PC-9 (cell line): ENCODE measurements at regions not wholly inside any gene's neighbourhood (a gene's known extent, or its start where the extent isn't known, plus 50 kb on each side); places are given as distances from the start of the nearest gene placed in this dataset.

Experiments used
- BruUV-seq: library from RNA; stranded (reverse); fragments of 400-500 nt; replicated peaks from 2 replicates; lab custom pipeline; 2021; lab: Mats Ljungman, UMichigan
- CTCF ChIA-PET: fragments of 300-600 bp; sonication (Branson Sonifier 250); formaldehyde crosslinking; loops from one replicate; lab custom pipeline; 2022; ENCODE audit warnings: antibody characterized with exemption; lab: Charles Lee
- POLR2A ChIA-PET: fragments of 300-600 bp; sonication (Branson Sonifier 250); formaldehyde crosslinking; loops from one replicate; lab custom pipeline; 2022; ENCODE audit warnings: antibody characterized with exemption; ENCODE audit not compliant: unreplicated experiment; lab: Charles Lee
- DNase-seq, 2 experiments: peaks; one replicate each; pipeline versions ENCODE4 v3.0.0 to v3.0.0-alpha.2; 2015 to 2022; ENCODE audit warnings: mixed read lengths in 1 of 2
- H2AFZ ChIP-seq: fragments of 200-600 bp; sonication (generic); 2 replicates; pipeline ENCODE4 v1.8.1; 2017; ENCODE audit warnings: antibody characterized with exemption
- H3F3A ChIP-seq: fragments of 200-600 bp; sonication (generic); 2 replicates; pipeline ENCODE4 v1.8.1; 2017; ENCODE audit warnings: antibody characterized with exemption, mild to moderate bottlenecking, low read depth; ENCODE audit not compliant: insufficient read depth
- H3K27ac ChIP-seq: fragments of 200-600 bp; sonication (generic); 2 replicates; pipeline ENCODE4 v1.6.1; 2016; ENCODE audit warnings: mixed run types
- H3K27me3 ChIP-seq: fragments of 200-600 bp; sonication (generic); 2 replicates; pipeline ENCODE4 v1.6.1; 2016; ENCODE audit warnings: low read depth, mixed run types; ENCODE audit not compliant: insufficient read depth
- H3K36me3 ChIP-seq: fragments of 200-600 bp; sonication (generic); 2 replicates; pipeline ENCODE4 v1.6.1; 2016; ENCODE audit warnings: low read depth, mixed run types
- H3K4me1 ChIP-seq: fragments of 200-600 bp; sonication (generic); replicated peaks from 2 replicates; pipeline ENCODE4 v1.6.1; 2016; ENCODE audit warnings: mixed run types; ENCODE audit not compliant: insufficient read depth
- H3K4me2 ChIP-seq: fragments of 200-600 bp; sonication (generic); 2 replicates; pipeline ENCODE4 v1.6.1; 2017; ENCODE audit warnings: mixed run types
- H3K4me3 ChIP-seq: fragments of 200-600 bp; sonication (generic); 2 replicates; pipeline ENCODE4 v1.6.1; 2016; ENCODE audit warnings: mixed run types
- H3K79me2 ChIP-seq: fragments of 200-600 bp; sonication (generic); 2 replicates; pipeline ENCODE4 v1.6.1; 2017; ENCODE audit warnings: low read depth, mixed run types
- H3K9me2 ChIP-seq: fragments of 200-600 bp; sonication (generic); 2 replicates; pipeline ENCODE4 v1.8.1; 2017; ENCODE audit warnings: mild to moderate bottlenecking; ENCODE audit not compliant: insufficient read depth
- H3K9me3 ChIP-seq: fragments of 200-600 bp; sonication (generic); 2 replicates; pipeline ENCODE4 v1.8.1; 2016; ENCODE audit warnings: low read depth; ENCODE audit not compliant: insufficient read depth
- H4K20me1 ChIP-seq: fragments of 200-600 bp; sonication (generic); 2 replicates; pipeline ENCODE4 v1.8.1; 2017; ENCODE audit not compliant: insufficient read depth
- CTCF ChIP-seq: fragments of 200-600 bp; sonication (generic); conservative IDR thresholded peaks from 2 replicates; pipeline ENCODE4 v1.6.1; 2017; ENCODE audit warnings: mixed run types, antibody characterized with exemption, mild to moderate bottlenecking, moderate library complexity
- EZH2 ChIP-seq: fragments of 200-600 bp; sonication (generic); IDR thresholded peaks from 2 replicates; pipeline ENCODE4 v1.8.0; 2017; ENCODE audit warnings: antibody characterized with exemption, low read depth
- intact Hi-C: fragments of 100-400 bp; cut with micrococcal nuclease; formaldehyde crosslinking; loops from one replicate; pipeline ENCODE4 v1.10.0; 2022; ENCODE audit not compliant: unreplicated experiment

GRCh38 chr2:22842205-22842869 is 542.6 kb upstream of the KLHL29 start:
- H3K79me2 ChIP-seq, result no peaks in the 10 kb centered on the region
- H4K20me1 ChIP-seq, result no peaks in the 10 kb centered on the region
- no peaks in the 10 kb centered on the region for H3K9me3 ChIP-seq
- intact Hi-C loops, result no loop called here
- H2AFZ ChIP-seq, result no peak overlapping the region
- BruUV-seq, result no TSS peak
- no peaks in the 10 kb centered on the region for H3K4me1 ChIP-seq
- no peak overlapping the region for H3K27ac ChIP-seq
- ChIA-PET CTCF (no interaction called here), POLR2A (no interaction called here)
- H3K36me3 ChIP-seq, result no peaks in the 10 kb centered on the region
- no peaks in the 10 kb centered on the region for H3F3A ChIP-seq
- no peaks in the 10 kb centered on the region for H3K27me3 ChIP-seq
- DNase-seq, result no peak
- H3K9me2 ChIP-seq, result 0 out of 2 replicates have a peak, but pooled peaks cover 3% of the 10 kb centered on the region
- H3K4me2 ChIP-seq, result no peak overlapping the region
- TF ChIP-seq EZH2, result no peak
- TF ChIP-seq CTCF, result no peak
- no peak overlapping the region for H3K4me3 ChIP-seq

GRCh38 chr2:22843919-22844537 is 541.0 kb upstream of the KLHL29 start:
- POLR2A ChIA-PET, result no interaction called here
- BruUV-seq, result no TSS peak
- Histone ChIP-seq H2AFZ (no peak overlapping the region), H4K20me1 (no peaks in the 10 kb centered on the region), H3K4me3 (no peak overlapping the region), H3K9me3 (no peaks in the 10 kb centered on the region), H3K9me2 (0 out of 2 replicates have a peak, but pooled peaks cover 3% of the 10 kb centered on the region), H3K4me2 (no peak overlapping the region), H3K27ac (no peak overlapping the region), H3K79me2 (no peaks in the 10 kb centered on the region), H3K36me3 (no peaks in the 10 kb centered on the region), H3K27me3 (no peaks in the 10 kb centered on the region), H3F3A (no peaks in the 10 kb centered on the region), H3K4me1 (no peaks in the 10 kb centered on the region)
- no peak for DNase-seq
- intact Hi-C loops, result no loop called here
- CTCF ChIA-PET, result no interaction called here
- no peak for TF ChIP-seq EZH2
- TF ChIP-seq CTCF, result no peak

- intact Hi-C loops, result no loop called here
- Histone ChIP-seq H3K9me3 (no peaks in the 10 kb centered on the region), H3K36me3 (no peaks in the 10 kb centered on the region), H3K9me2 (no peaks in the 10 kb centered on the region), H3F3A (no peaks in the 10 kb centered on the region), H3K27ac (no peak overlapping the region), H2AFZ (no peak overlapping the region), H3K79me2 (no peaks in the 10 kb centered on the region), H3K27me3 (no peaks in the 10 kb centered on the region), H3K4me2 (no peak overlapping the region), H4K20me1 (no peaks in the 10 kb centered on the region), H3K4me1 (no peaks in the 10 kb centered on the region), H3K4me3 (no peak overlapping the region)
- no peak for DNase-seq
- TF ChIP-seq EZH2 (no peak), CTCF (no peak)
- BruUV-seq, result no TSS peak
- ChIA-PET CTCF (no interaction called here), POLR2A (no interaction called here)
These were observed 534.7 kb upstream of the KLHL29 start for GRCh38 chr2:22850310-22850709.
